SK-N-SH (cell line): ENCODE measurements at regions not wholly inside any gene's neighbourhood (a gene's known extent, or its start where the extent isn't known, plus 50 kb on each side); places are given as distances from the start of the nearest gene placed in this dataset.

Experiments used
- CTCF ChIA-PET: fragments of 300-600, 350-600 bp; formaldehyde crosslinking; extraction: SDS; loops from one replicate; lab custom pipeline; 2021; lab: Yijun Ruan, JAX
- POLR2A ChIA-PET: fragments of 350-600 bp; sonication (Branson Sonifier 250); formaldehyde crosslinking; extraction: SDS; loops from one replicate; lab custom pipeline; 2020; ENCODE audit warnings: antibody characterized with exemption, inconsistent platforms; lab: Yijun Ruan, JAX
- DNase-seq: peaks from one replicate; pipeline ENCODE4 v3.0.0; 2012
- H2AFZ ChIP-seq: fragments of 200-600 bp; sonication (generic); 2 replicates; pipeline ENCODE4 v1.8.1; 2016; ENCODE audit warnings: antibody characterized with exemption, mild to moderate bottlenecking, low read depth
- H3F3A ChIP-seq: fragments of 200-600 bp; sonication (generic); replicated peaks from 2 replicates; pipeline ENCODE3; 2016; ENCODE audit warnings: antibody characterized with exemption, mild to moderate bottlenecking; ENCODE audit not compliant: insufficient read depth
- H3K27ac ChIP-seq, 2 experiments: fragments of 200-500 bp in 1 of 2; fragments of 200-600 bp in 1 of 2; sonication (Bioruptor generic) in 1 of 2; sonication (generic), shearing (Covaris generic) in 1 of 2; 2 replicates each; pipeline versions ENCODE4 v1.5.1 to v1.6.1; 2014 to 2016; ENCODE audit warnings: low read depth in 2 of 2, inconsistent platforms in 1 of 2, low read length in 1 of 2, mild to moderate bottlenecking in 1 of 2, mixed read lengths in 1 of 2
- H3K27me3 ChIP-seq: fragments of 200-600 bp; sonication (generic), shearing (Covaris generic); 2 replicates; pipeline ENCODE4 v1.6.1; 2016; ENCODE audit warnings: mixed run types; ENCODE audit not compliant: insufficient read depth
- H3K36me3 ChIP-seq, 2 experiments: fragments of 200-500 bp in 1 of 2; fragments of 200-600 bp in 1 of 2; sonication (Bioruptor generic) in 1 of 2; sonication (generic) in 1 of 2; replicated peaks in 1 of 2; 2 replicates each; pipeline versions ENCODE3 to v1.5.1; 2014 to 2016; ENCODE audit warnings: low read length in 1 of 2, mild to moderate bottlenecking in 1 of 2; ENCODE audit not compliant: insufficient read depth in 2 of 2, control insufficient read depth in 1 of 2
- H3K4me1 ChIP-seq, 2 experiments: fragments of 200-500 bp in 1 of 2; fragments of 200-600 bp in 1 of 2; sonication (Bioruptor generic) in 1 of 2; sonication (generic), shearing (Covaris generic) in 1 of 2; 2 replicates each; pipeline versions ENCODE4 v1.5.1 to v1.6.1; 2014 to 2016; ENCODE audit warnings: low read depth in 1 of 2, low read length in 1 of 2, mixed run types in 1 of 2; ENCODE audit not compliant: insufficient read depth in 2 of 2, control insufficient read depth in 1 of 2
- H3K4me2 ChIP-seq: fragments of 200-600 bp; sonication (generic), shearing (Covaris generic); 2 replicates; pipeline ENCODE4 v1.6.1; 2017; ENCODE audit warnings: mixed run types
- H3K4me3 ChIP-seq, 2 experiments: fragments of 200-500 bp in 1 of 2; fragments of 200-600 bp in 1 of 2; sonication (Bioruptor generic) in 1 of 2; sonication (generic), shearing (Covaris generic) in 1 of 2; 2 replicates each; pipeline versions ENCODE4 v1.5.1 to v1.8.1; 2014 to 2016; ENCODE audit warnings: low read depth in 2 of 2, inconsistent platforms in 1 of 2, low read length in 1 of 2, mild to moderate bottlenecking in 1 of 2, mixed read lengths in 1 of 2, moderate library complexity in 1 of 2
- H3K79me2 ChIP-seq: fragments of 200-600 bp; sonication (generic); 2 replicates; pipeline ENCODE4 v1.8.1; 2017; ENCODE audit warnings: mild to moderate bottlenecking; ENCODE audit not compliant: insufficient read depth
- H3K9ac ChIP-seq: fragments of 200-600 bp; sonication (generic); 2 replicates; pipeline ENCODE4 v1.6.1; 2017; ENCODE audit warnings: mixed run types
- H3K9me2 ChIP-seq: fragments of 200-600 bp; sonication (generic); 2 replicates; pipeline ENCODE4 v1.6.1; 2017; ENCODE audit warnings: mixed run types
- H3K9me3 ChIP-seq: fragments of 200-600 bp; sonication (generic); 2 replicates; pipeline ENCODE4 v1.6.1; 2017; ENCODE audit warnings: mixed run types, mild to moderate bottlenecking, moderate library complexity
- H4K20me1 ChIP-seq: fragments of 200-600 bp; sonication (generic); 2 replicates; pipeline ENCODE4 v1.6.1; 2017; ENCODE audit warnings: mild to moderate bottlenecking, mixed run types; ENCODE audit not compliant: insufficient read depth
- ELF1 ChIP-seq: IDR thresholded peaks from 2 replicates; pipeline ENCODE4 v1.4.0; 2012
- EP300 ChIP-seq, 2 experiments: IDR thresholded peaks; 2 replicates each; pipeline versions ENCODE4 v1.4.0 to v1.6.1; 2012; ENCODE audit warnings: borderline replicate concordance in 1 of 2, low read depth in 1 of 2, low read length in 1 of 2
- FOSL2 ChIP-seq: IDR thresholded peaks from 2 replicates; pipeline ENCODE4 v1.4.0; 2012; ENCODE audit warnings: low read depth, mild to moderate bottlenecking, moderate library complexity, borderline replicate concordance
- GATA2 ChIP-seq: sonication (generic); formaldehyde crosslinking; IDR thresholded peaks from 2 replicates; pipeline ENCODE4 v1.5.0; 2020; ENCODE audit warnings: mild to moderate bottlenecking, missing genetic modification reagents
- MAX ChIP-seq: IDR thresholded peaks from 2 replicates; pipeline ENCODE4 v1.4.0; 2012; ENCODE audit warnings: low read depth
- MXI1 ChIP-seq: IDR thresholded peaks from 2 replicates; pipeline ENCODE4 v1.6.1; 2012; ENCODE audit warnings: mild to moderate bottlenecking, low read depth, low read length, improper control_type of control experiment
- POLR2AphosphoS5 ChIP-seq: IDR thresholded peaks from 2 replicates; pipeline ENCODE4 v1.6.1; 2012; ENCODE audit warnings: low read depth, low read length
- TEAD4 ChIP-seq: IDR thresholded peaks from 2 replicates; pipeline ENCODE4 v1.4.0; 2012; ENCODE audit warnings: mild to moderate bottlenecking, borderline replicate concordance; ENCODE audit not compliant: insufficient read depth
- USF1 ChIP-seq: IDR thresholded peaks from 2 replicates; pipeline ENCODE4 v1.4.0; 2012; ENCODE audit warnings: low read depth, borderline replicate concordance
- USF2 ChIP-seq: fragments of 150-350 bp; IDR thresholded peaks from 2 replicates; pipeline ENCODE4 v1.6.1; 2017; ENCODE audit warnings: antibody characterized with exemption, low read length, low read depth, borderline replicate concordance
- WGBS: methylation state at CpG from one replicate; pipeline ENCODE4 v1.1.6; 2017; ENCODE audit warnings: low lambda C conversion rate; 5-methylcytosine and 5-hydroxymethylcytosine counted together

- no peak overlapping the region for H3K4me2 ChIP-seq
- DNase-seq, result no peak
- H4K20me1 ChIP-seq, result no peaks in the 10 kb centered on the region
- no peaks in the 10 kb centered on the region for H3F3A ChIP-seq
- H3K9ac ChIP-seq, result no peak overlapping the region
- H3K36me3 ChIP-seq, result no peaks in the 10 kb centered on the region
- no peaks in the 10 kb centered on the region for H3K9me3 ChIP-seq
- H3K4me1 ChIP-seq, result peaks cover 0 to 15% of the 10 kb centered on the region in 2 experiments; a peak in 1 of 4 replicates
- no peaks in the 10 kb centered on the region for H3K79me2 ChIP-seq
- no peak overlapping the region for H3K4me3 ChIP-seq
- POLR2A ChIA-PET, result no interaction called here
- CTCF ChIA-PET, result interaction anchor here (0.8 to 5.8 kb wide), 8 partner anchors 10 to 83 kb away, joined by 3 to 27 read pairs (median 4); no protein-coding TSS in a partner anchor
- H3K27me3 ChIP-seq, result no peaks in the 10 kb centered on the region
- 65% methylated on average over 7 of the region's 7 CpGs for WGBS
- no peak overlapping the region for H2AFZ ChIP-seq
- no peak overlapping the region for H3K27ac ChIP-seq
- H3K9me2 ChIP-seq, result no peaks in the 10 kb centered on the region
- TF ChIP-seq USF2 (no peak), EP300 (IDR thresholded peaks at IDR 0.05; ENCODE audit: borderline replicate concordance in 1 of 2, low read depth in 1 of 2, low read length in 1 of 2) (no peak)
Measured at GRCh38 chr1:110280126-110280525, 59.1 kb upstream of the RBM15 start.

- no peak overlapping the region for H3K27ac ChIP-seq
- CTCF ChIA-PET, result interaction anchor here (0.8 to 5.8 kb wide), 5 partner anchors 11 to 84 kb away, joined by 3 to 27 read pairs (median 4); no protein-coding TSS in a partner anchor
- H2AFZ ChIP-seq, result no peak overlapping the region
- TF ChIP-seq GATA2 (CRISPR knock-in tag) (no peak), USF1 (no peak), MXI1 (no peak), POLR2AphosphoS5 (no peak), MAX (no peak), TEAD4 (no peak), FOSL2 (no peak), ELF1 (no peak)
- TF ChIP-seq, all 33 proteins: peak for 0
- Histone ChIP-seq H3K4me1 (peaks cover 0 to 15% of the 10 kb centered on the region in 2 experiments; a peak in 1 of 4 replicates), H3K9me3 (no peaks in the 10 kb centered on the region), H4K20me1 (no peaks in the 10 kb centered on the region), H3K36me3 (no peaks in the 10 kb centered on the region), H3K9ac (no peak overlapping the region), H3K79me2 (no peaks in the 10 kb centered on the region), H3F3A (no peaks in the 10 kb centered on the region), H3K4me2 (no peak overlapping the region), H3K27me3 (no peaks in the 10 kb centered on the region), H3K9me2 (no peaks in the 10 kb centered on the region), H3K4me3 (no peak overlapping the region)
- 43% methylated on average over 5 of the region's 5 CpGs for WGBS
- DNase-seq, result no peak
- POLR2A ChIA-PET, result no interaction called here
Measured at GRCh38 chr1:110280804-110281203, 58.4 kb upstream of the RBM15 start.
